HepG2 (cell line): ENCODE measurements at regions not wholly inside any gene's neighbourhood (a gene's known extent, or its start where the extent isn't known, plus 50 kb on each side); places are given as distances from the start of the nearest gene placed in this dataset.

ENCODE experiments used
- CBFB ChIP-seq: sonication (generic); formaldehyde crosslinking; IDR thresholded peaks from 2 replicates; pipeline ENCODE4 v1.4.0; 2020; ENCODE audit warnings: missing genetic modification reagents
- CBX5 ChIP-seq: sonication (generic); formaldehyde crosslinking; IDR thresholded peaks from 2 replicates; pipeline ENCODE4 v1.4.0; 2020; ENCODE audit warnings: missing genetic modification reagents, borderline replicate concordance
- CEBPB ChIP-seq: IDR thresholded peaks from 2 replicates; pipeline ENCODE4 v1.6.1; 2011; ENCODE audit warnings: low read depth, low read length, improper control_type of control experiment, borderline replicate concordance
- CHD2 ChIP-seq: IDR thresholded peaks from 2 replicates; pipeline ENCODE4 v1.6.1; 2011; ENCODE audit warnings: low read depth, low read length, improper control_type of control experiment
- GATAD2A ChIP-seq: IDR thresholded peaks from 2 replicates; pipeline ENCODE4 v1.6.1; 2016
- MED13 ChIP-seq: sonication (generic); formaldehyde crosslinking; IDR thresholded peaks from 2 replicates; pipeline ENCODE4 v1.5.0; 2020; ENCODE audit warnings: missing genetic modification reagents
- NR2F6 ChIP-seq, 2 experiments: IDR thresholded peaks; 2 replicates each; pipeline ENCODE4 v1.6.1; 2016; ENCODE audit warnings: antibody characterized with exemption in 1 of 2, mild to moderate bottlenecking in 1 of 2
- RFXAP ChIP-seq: sonication (generic); formaldehyde crosslinking; IDR thresholded peaks from 2 replicates; pipeline ENCODE4 v1.4.0; 2020; ENCODE audit warnings: missing genetic modification reagents, borderline replicate concordance
- SOX6 ChIP-seq, 2 experiments: fragments of 450-650 bp in 1 of 2; sonication (generic) in 1 of 2; formaldehyde crosslinking in 1 of 2; IDR thresholded peaks; 2 replicates each; pipeline versions ENCODE4 v1.4.0 to v1.6.1; 2017 to 2020; ENCODE audit warnings: antibody characterized with exemption in 1 of 2, mild to moderate bottlenecking in 1 of 2, missing genetic modification reagents in 1 of 2
- ZBTB8A ChIP-seq: sonication (generic); formaldehyde crosslinking; IDR thresholded peaks from 2 replicates; pipeline ENCODE4 v1.4.0; 2020; ENCODE audit warnings: mild to moderate bottlenecking, low read depth, missing genetic modification reagents, borderline replicate concordance
- ZNF142 ChIP-seq: sonication (generic); formaldehyde crosslinking; IDR thresholded peaks from 2 replicates; pipeline ENCODE4 v1.4.0; 2020; ENCODE audit warnings: missing genetic modification reagents
- ZNF362 ChIP-seq: sonication (generic); formaldehyde crosslinking; IDR thresholded peaks from 2 replicates; pipeline ENCODE4 v1.4.0; 2020; ENCODE audit warnings: missing genetic modification reagents, mild to moderate bottlenecking, borderline replicate concordance
- ZNF468 ChIP-seq: sonication (generic); formaldehyde crosslinking; IDR thresholded peaks from 2 replicates; pipeline ENCODE4 v1.8.0; 2022; ENCODE audit warnings: mild to moderate bottlenecking, moderate library complexity, missing genetic modification reagents
- ZNF644 ChIP-seq: IDR thresholded peaks from 2 replicates; pipeline ENCODE4 v1.6.1; 2016; ENCODE audit warnings: low read depth
- ZSCAN31 ChIP-seq: sonication (generic); formaldehyde crosslinking; IDR thresholded peaks from 2 replicates; pipeline ENCODE4 v1.5.0; 2020; ENCODE audit warnings: low read depth, mild to moderate bottlenecking, missing genetic modification reagents
- TF ChIP-seq, protein P1 (sequence below), 2 experiments: fragments of 450-650 bp in 1 of 2; sonication (generic) in 1 of 2; formaldehyde crosslinking; IDR thresholded peaks; 2 replicates each; pipeline versions ENCODE4 v1.5.0 to v1.8.0; 2020 to 2022; ENCODE audit warnings: mild to moderate bottlenecking in 1 of 2, missing genetic modification reagents in 1 of 2
- TF ChIP-seq, protein P2 (sequence below): IDR thresholded peaks from 2 replicates; pipeline ENCODE4 v1.6.1; 2016

DNA sequence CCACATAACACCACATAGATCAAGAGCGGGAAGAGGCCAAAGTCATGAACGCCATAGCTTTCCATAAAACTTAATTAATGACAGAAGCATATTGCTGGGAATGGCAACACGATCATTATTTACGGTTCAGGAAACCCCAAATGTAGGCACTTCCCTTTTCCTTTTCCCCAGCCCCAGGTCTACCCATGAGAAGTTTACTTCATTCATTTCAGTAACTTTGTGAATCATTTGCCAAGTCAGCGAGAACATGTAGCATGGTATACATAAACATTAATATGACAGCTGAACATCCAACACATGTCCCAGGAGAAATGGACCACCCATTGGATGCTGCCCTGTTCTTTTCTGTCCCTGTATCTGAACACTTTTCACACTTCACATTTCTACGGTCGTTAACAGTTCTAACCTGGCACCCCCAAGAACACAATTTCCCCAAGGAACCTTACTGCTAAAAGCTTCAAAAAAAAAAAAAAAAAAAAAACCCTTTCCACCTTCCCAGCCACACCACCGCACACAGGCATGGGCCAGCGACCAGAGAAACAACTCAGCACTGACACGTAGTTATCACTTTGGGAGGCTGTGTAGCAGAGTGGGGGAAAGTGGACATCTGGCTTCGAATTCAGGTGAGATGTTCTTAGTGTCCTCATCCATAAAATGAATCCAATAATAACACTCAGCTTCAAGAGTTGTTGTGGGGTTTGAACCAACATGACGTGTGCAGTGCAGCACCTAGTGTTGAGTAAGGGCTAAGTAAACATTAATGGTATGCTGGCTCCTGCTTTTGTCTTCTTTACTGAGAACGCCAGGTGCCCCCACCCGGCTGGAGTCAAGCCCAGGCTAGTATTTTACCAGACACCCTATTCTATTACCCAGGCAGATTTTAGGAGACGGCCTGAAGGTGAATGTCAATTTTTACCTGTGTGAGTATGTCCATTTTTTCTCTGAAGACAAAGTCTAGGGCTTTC, 371.5 kb downstream of the LNPK start (continued):
- TF ChIP-seq ZNF142 (no peak), SOX6 (IDR thresholded peaks at IDR 0.05) (no peak), SOX6 (CRISPR knock-in tag; IDR thresholded peaks at IDR 0.05) (peak; percentile 68), CBX5 (CRISPR knock-in tag) (no peak), CEBPB (peak; percentile 55; the same call in 1 of the 2 replicates), ZNF362 (CRISPR knock-in tag) (no peak), ZNF644 (CRISPR knock-in tag) (no peak; the same call in 1 of the 2 replicates), NR2F6 (IDR thresholded peaks at IDR 0.05) (no peak), NR2F6 (CRISPR knock-in tag; IDR thresholded peaks at IDR 0.05) (no peak), ZBTB8A (CRISPR knock-in tag) (no peak), ZSCAN31 (CRISPR knock-in tag) (peak; percentile 75; the same call in 1 of the 2 replicates), GATAD2A (CRISPR knock-in tag) (peak; percentile 38; the same call in 1 of the 2 replicates), CBFB (CRISPR knock-in tag) (no peak), ZNF468 (no peak), CHD2 (no peak), RFXAP (CRISPR knock-in tag) (no peak), MED13 (no peak)
- TF ChIP-seq, protein P1, sequence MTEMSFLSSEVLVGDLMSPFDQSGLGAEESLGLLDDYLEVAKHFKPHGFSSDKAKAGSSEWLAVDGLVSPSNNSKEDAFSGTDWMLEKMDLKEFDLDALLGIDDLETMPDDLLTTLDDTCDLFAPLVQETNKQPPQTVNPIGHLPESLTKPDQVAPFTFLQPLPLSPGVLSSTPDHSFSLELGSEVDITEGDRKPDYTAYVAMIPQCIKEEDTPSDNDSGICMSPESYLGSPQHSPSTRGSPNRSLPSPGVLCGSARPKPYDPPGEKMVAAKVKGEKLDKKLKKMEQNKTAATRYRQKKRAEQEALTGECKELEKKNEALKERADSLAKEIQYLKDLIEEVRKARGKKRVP (CRISPR knock-in tag; IDR thresholded peaks at IDR 0.05), result 0 out of 4 replicates have a peak, but pooled peaks of 1 of the 2 experiments have one; percentile 13
- TF ChIP-seq, protein P2, sequence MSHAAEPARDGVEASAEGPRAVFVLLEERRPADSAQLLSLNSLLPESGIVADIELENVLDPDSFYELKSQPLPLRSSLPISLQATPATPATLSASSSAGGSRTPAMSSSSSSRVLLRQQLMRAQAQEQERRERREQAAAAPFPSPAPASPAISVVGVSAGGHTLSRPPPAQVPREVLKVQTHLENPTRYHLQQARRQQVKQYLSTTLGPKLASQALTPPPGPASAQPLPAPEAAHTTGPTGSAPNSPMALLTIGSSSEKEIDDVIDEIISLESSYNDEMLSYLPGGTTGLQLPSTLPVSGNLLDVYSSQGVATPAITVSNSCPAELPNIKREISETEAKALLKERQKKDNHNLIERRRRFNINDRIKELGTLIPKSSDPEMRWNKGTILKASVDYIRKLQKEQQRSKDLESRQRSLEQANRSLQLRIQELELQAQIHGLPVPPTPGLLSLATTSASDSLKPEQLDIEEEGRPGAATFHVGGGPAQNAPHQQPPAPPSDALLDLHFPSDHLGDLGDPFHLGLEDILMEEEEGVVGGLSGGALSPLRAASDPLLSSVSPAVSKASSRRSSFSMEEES, result peak; percentile 15; the same call in 1 of the 2 replicates
